SK-N-SH treated with all-trans-retinoic acid at 6 μM for 48 hours (cell line): ENCODE measurements at regions not wholly inside any gene's neighbourhood (a gene's known extent, or its start where the extent isn't known, plus 50 kb on each side); places are given as distances from the start of the nearest gene placed in this dataset.

Experiments
- ATAC-seq: fragments of 200-7000 bp; cut with Tn5 transposase; 3 replicates; pipeline ENCODE4 v1.9.1; 2020; ENCODE audit warnings: mild to moderate bottlenecking, moderate library complexity
- BACH2 ChIP-seq: fragments of 250-450 bp; sonication (Bioruptor Pico); IDR thresholded peaks from 2 replicates; pipeline ENCODE4 v1.9.0; 2021; ENCODE audit warnings: mild to moderate bottlenecking, borderline replicate concordance
- CREB5 ChIP-seq: fragments of 250-450 bp; sonication (Bioruptor Pico); IDR thresholded peaks from 2 replicates; pipeline ENCODE4 v1.5.1; 2020; ENCODE audit warnings: low read depth, mild to moderate bottlenecking, moderate library complexity
- CSDC2 ChIP-seq: fragments of 250-450 bp; sonication (Bioruptor Pico); IDR thresholded peaks from 2 replicates; pipeline ENCODE4 v1.5.0; 2020; ENCODE audit warnings: mild to moderate bottlenecking, moderate library complexity
- ESRRG ChIP-seq: fragments of 250-450 bp; sonication (Bioruptor Pico); IDR thresholded peaks from 2 replicates; pipeline ENCODE4 v1.6.1; 2021; ENCODE audit warnings: mild to moderate bottlenecking
- GLIS3 ChIP-seq: fragments of 250-450 bp; sonication (Bioruptor Pico); IDR thresholded peaks from 2 replicates; pipeline ENCODE4 v1.5.0; 2020; ENCODE audit warnings: mild to moderate bottlenecking, moderate library complexity
- OSR1 ChIP-seq: fragments of 250-450 bp; sonication (Bioruptor Pico); IDR thresholded peaks from 2 replicates; pipeline ENCODE4 v1.8.0; 2022; ENCODE audit warnings: moderate library complexity, mild to moderate bottlenecking, inconsistent platforms
- PPARA ChIP-seq: fragments of 250-450 bp; sonication (Bioruptor Pico); IDR thresholded peaks from 2 replicates; pipeline ENCODE4 v1.5.0; 2020; ENCODE audit warnings: mild to moderate bottlenecking, borderline replicate concordance
- SNAI2 ChIP-seq: fragments of 250-450 bp; sonication (Bioruptor Pico); IDR thresholded peaks from 2 replicates; pipeline ENCODE4 v1.5.0; 2020; ENCODE audit warnings: mild to moderate bottlenecking, moderate library complexity
- TCF4 ChIP-seq: fragments of 250-450 bp; sonication (Bioruptor Pico); IDR thresholded peaks from 2 replicates; pipeline ENCODE4 v1.8.0; 2021; ENCODE audit warnings: mild to moderate bottlenecking, moderate library complexity, borderline replicate concordance
- TOX ChIP-seq: fragments of 250-450 bp; sonication (Bioruptor Pico); IDR thresholded peaks from 2 replicates; pipeline ENCODE4 v1.8.0; 2021; ENCODE audit warnings: mild to moderate bottlenecking, moderate library complexity, borderline replicate concordance
- ZC3H10 ChIP-seq: fragments of 250-450 bp; sonication (Bioruptor Pico); IDR thresholded peaks from 2 replicates; pipeline ENCODE4 v1.5.1; 2021; ENCODE audit warnings: mild to moderate bottlenecking, moderate library complexity
- ZFP3 ChIP-seq: fragments of 250-450 bp; sonication (Bioruptor Pico); IDR thresholded peaks from 2 replicates; pipeline ENCODE4 v1.5.0; 2020; ENCODE audit warnings: mild to moderate bottlenecking, moderate library complexity
- ZFP30 ChIP-seq: fragments of 450-650 bp; formaldehyde crosslinking; IDR thresholded peaks from 2 replicates; pipeline ENCODE4 v1.5.0; 2022; ENCODE audit warnings: mild to moderate bottlenecking, moderate library complexity
- ZNF70 ChIP-seq: fragments of 450-650 bp; formaldehyde crosslinking; IDR thresholded peaks from 2 replicates; pipeline ENCODE4 v1.5.0; 2020; ENCODE audit warnings: mild to moderate bottlenecking, moderate library complexity
- ZNF8 ChIP-seq: fragments of 450-650 bp; formaldehyde crosslinking; IDR thresholded peaks from 2 replicates; pipeline ENCODE4 v1.5.0; 2020; ENCODE audit warnings: mild to moderate bottlenecking, moderate library complexity
- TF ChIP-seq, protein P1 (sequence below): fragments of 250-450 bp; sonication (Bioruptor Pico); IDR thresholded peaks from 2 replicates; pipeline ENCODE4 v1.8.0; 2021; ENCODE audit warnings: low read depth, mild to moderate bottlenecking, moderate library complexity, borderline replicate concordance
- TF ChIP-seq, protein P2 (sequence below): fragments of 250-450 bp; sonication (Bioruptor Pico); IDR thresholded peaks from 2 replicates; pipeline ENCODE4 v1.8.0; 2020; ENCODE audit warnings: mild to moderate bottlenecking, moderate library complexity, borderline replicate concordance
- TF ChIP-seq, protein P3 (sequence below): fragments of 250-450 bp; sonication (Bioruptor Pico); IDR thresholded peaks from 2 replicates; pipeline ENCODE4 v1.5.1; 2021; ENCODE audit warnings: mild to moderate bottlenecking, moderate library complexity
- TF ChIP-seq, protein P4 (sequence below): fragments of 250-450 bp; sonication (Bioruptor Pico); IDR thresholded peaks from 2 replicates; pipeline ENCODE4 v1.5.0; 2020; ENCODE audit warnings: mild to moderate bottlenecking, moderate library complexity

GRCh38 chr4:29043411-29043810 is 1676.8 kb upstream of the PCDH7 start:
- ATAC-seq: no peak
- TF ChIP-seq ZFP3 (CRISPR knock-in tag) (no peak), PPARA (CRISPR knock-in tag) (no peak), ZFP30 (CRISPR knock-in tag) (no peak), TCF4 (no peak), ZNF8 (no peak), ZNF70 (no peak), ZC3H10 (CRISPR knock-in tag) (no peak), TOX (CRISPR knock-in tag) (no peak), CREB5 (CRISPR knock-in tag) (no peak), OSR1 (CRISPR knock-in tag) (no peak), CSDC2 (CRISPR knock-in tag) (no peak), GLIS3 (no peak), SNAI2 (CRISPR knock-in tag) (no peak)
- TF ChIP-seq, protein P1, sequence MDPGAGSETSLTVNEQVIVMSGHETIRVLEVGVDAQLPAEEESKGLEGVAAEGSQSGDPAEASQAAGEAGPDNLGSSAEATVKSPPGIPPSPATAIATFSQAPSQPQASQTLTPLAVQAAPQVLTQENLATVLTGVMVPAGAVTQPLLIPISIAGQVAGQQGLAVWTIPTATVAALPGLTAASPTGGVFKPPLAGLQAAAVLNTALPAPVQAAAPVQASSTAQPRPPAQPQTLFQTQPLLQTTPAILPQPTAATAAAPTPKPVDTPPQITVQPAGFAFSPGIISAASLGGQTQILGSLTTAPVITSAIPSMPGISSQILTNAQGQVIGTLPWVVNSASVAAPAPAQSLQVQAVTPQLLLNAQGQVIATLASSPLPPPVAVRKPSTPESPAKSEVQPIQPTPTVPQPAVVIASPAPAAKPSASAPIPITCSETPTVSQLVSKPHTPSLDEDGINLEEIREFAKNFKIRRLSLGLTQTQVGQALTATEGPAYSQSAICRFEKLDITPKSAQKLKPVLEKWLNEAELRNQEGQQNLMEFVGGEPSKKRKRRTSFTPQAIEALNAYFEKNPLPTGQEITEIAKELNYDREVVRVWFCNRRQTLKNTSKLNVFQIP (CRISPR knock-in tag): no peak
- TF ChIP-seq, protein P2, sequence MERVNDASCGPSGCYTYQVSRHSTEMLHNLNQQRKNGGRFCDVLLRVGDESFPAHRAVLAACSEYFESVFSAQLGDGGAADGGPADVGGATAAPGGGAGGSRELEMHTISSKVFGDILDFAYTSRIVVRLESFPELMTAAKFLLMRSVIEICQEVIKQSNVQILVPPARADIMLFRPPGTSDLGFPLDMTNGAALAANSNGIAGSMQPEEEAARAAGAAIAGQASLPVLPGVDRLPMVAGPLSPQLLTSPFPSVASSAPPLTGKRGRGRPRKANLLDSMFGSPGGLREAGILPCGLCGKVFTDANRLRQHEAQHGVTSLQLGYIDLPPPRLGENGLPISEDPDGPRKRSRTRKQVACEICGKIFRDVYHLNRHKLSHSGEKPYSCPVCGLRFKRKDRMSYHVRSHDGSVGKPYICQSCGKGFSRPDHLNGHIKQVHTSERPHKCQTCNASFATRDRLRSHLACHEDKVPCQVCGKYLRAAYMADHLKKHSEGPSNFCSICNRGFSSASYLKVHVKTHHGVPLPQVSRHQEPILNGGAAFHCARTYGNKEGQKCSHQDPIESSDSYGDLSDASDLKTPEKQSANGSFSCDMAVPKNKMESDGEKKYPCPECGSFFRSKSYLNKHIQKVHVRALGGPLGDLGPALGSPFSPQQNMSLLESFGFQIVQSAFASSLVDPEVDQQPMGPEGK (CRISPR knock-in tag): no peak
- TF ChIP-seq, protein P3, sequence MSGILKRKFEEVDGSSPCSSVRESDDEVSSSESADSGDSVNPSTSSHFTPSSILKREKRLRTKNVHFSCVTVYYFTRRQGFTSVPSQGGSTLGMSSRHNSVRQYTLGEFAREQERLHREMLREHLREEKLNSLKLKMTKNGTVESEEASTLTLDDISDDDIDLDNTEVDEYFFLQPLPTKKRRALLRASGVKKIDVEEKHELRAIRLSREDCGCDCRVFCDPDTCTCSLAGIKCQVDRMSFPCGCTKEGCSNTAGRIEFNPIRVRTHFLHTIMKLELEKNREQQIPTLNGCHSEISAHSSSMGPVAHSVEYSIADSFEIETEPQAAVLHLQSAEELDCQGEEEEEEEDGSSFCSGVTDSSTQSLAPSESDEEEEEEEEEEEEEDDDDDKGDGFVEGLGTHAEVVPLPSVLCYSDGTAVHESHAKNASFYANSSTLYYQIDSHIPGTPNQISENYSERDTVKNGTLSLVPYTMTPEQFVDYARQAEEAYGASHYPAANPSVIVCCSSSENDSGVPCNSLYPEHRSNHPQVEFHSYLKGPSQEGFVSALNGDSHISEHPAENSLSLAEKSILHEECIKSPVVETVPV (CRISPR knock-in tag): no peak
- TF ChIP-seq, protein P4, sequence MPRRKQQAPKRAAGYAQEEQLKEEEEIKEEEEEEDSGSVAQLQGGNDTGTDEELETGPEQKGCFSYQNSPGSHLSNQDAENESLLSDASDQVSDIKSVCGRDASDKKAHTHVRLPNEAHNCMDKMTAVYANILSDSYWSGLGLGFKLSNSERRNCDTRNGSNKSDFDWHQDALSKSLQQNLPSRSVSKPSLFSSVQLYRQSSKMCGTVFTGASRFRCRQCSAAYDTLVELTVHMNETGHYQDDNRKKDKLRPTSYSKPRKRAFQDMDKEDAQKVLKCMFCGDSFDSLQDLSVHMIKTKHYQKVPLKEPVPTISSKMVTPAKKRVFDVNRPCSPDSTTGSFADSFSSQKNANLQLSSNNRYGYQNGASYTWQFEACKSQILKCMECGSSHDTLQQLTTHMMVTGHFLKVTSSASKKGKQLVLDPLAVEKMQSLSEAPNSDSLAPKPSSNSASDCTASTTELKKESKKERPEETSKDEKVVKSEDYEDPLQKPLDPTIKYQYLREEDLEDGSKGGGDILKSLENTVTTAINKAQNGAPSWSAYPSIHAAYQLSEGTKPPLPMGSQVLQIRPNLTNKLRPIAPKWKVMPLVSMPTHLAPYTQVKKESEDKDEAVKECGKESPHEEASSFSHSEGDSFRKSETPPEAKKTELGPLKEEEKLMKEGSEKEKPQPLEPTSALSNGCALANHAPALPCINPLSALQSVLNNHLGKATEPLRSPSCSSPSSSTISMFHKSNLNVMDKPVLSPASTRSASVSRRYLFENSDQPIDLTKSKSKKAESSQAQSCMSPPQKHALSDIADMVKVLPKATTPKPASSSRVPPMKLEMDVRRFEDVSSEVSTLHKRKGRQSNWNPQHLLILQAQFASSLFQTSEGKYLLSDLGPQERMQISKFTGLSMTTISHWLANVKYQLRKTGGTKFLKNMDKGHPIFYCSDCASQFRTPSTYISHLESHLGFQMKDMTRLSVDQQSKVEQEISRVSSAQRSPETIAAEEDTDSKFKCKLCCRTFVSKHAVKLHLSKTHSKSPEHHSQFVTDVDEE (CRISPR knock-in tag): no peak
- TF ChIP-seq, all 23 proteins: peak for 0

GRCh38 chr4:29046186-29046585 is 1674.0 kb upstream of the PCDH7 start:
- no peak for ATAC-seq
- TF ChIP-seq ZNF8 (no peak), GLIS3 (no peak), CREB5 (CRISPR knock-in tag) (no peak), ZNF70 (no peak), BACH2 (no peak), ZFP30 (CRISPR knock-in tag) (no peak), TOX (CRISPR knock-in tag) (no peak), ZC3H10 (CRISPR knock-in tag) (no peak), PPARA (CRISPR knock-in tag) (no peak), ESRRG (CRISPR knock-in tag) (no peak)
- TF ChIP-seq, protein P3 (CRISPR knock-in tag): no peak
- TF ChIP-seq, protein P2 (CRISPR knock-in tag): no peak
- TF ChIP-seq, protein P1 (CRISPR knock-in tag): no peak
- TF ChIP-seq, protein P4 (CRISPR knock-in tag): no peak
